ENCODE measurements at regions not wholly inside any gene's neighbourhood (a gene's known extent, or its start where the extent isn't known, plus 50 kb on each side); places are given as distances from the start of the nearest gene placed in this dataset.

GRCh38 chr1:81197591-81197990 lies 603.1 kb upstream of the ADGRL2 start:
- Histone ChIP-seq H3K9ac (ENCODE audit: low read depth in 1 of 2, low read length in 2 of 2) (no peak overlapping the region), H3K27me3 (ENCODE audit: control insufficient read depth in 4 of 4, insufficient read depth in 4 of 4, low read length in 3 of 4) (no peaks in the 10 kb centered on the region), H3K4me1 (ENCODE audit: control insufficient read depth in 4 of 4, insufficient read depth in 4 of 4, low read length in 3 of 4) (no peaks in the 10 kb centered on the region), H3K36me3 (ENCODE audit: control insufficient read depth in 4 of 4, insufficient read depth in 3 of 4, low read depth in 1 of 4, low read length in 3 of 4) (no peaks in the 10 kb centered on the region), H3K9me3 (ENCODE audit: control insufficient read depth in 4 of 4, low read length in 3 of 4) (no peaks in the 10 kb centered on the region), H3K4me3 (ENCODE audit: low read depth in 1 of 3, low read length in 3 of 3) (no peak overlapping the region), H3K27ac (ENCODE audit: low read depth in 1 of 2, low read length in 2 of 2) (no peak overlapping the region)
- DNase-seq (ENCODE audit: low spot score) = no peak
- TF ChIP-seq HNF4G (IDR thresholded peaks at IDR 0.05) (no peak), CTCF (IDR thresholded peaks at IDR 0.05; ENCODE audit: low read depth, low read length, missing input control) (no peak), ZBTB33 (IDR thresholded peaks at IDR 0.05) (no peak), GABPA (IDR thresholded peaks at IDR 0.05 in 1 of 2, conservative IDR thresholded peaks at IDR 0.05 in 1 of 2) (no peak), TAF1 (conservative IDR thresholded peaks at IDR 0.05) (no peak)
- 94% methylated on average over 3 of the region's 3 CpGs for WGBS

- Histone ChIP-seq H3K4me3 (ENCODE audit: low read depth in 1 of 3, low read length in 3 of 3) (no peak overlapping the region), H3K36me3 (ENCODE audit: control insufficient read depth in 4 of 4, insufficient read depth in 3 of 4, low read depth in 1 of 4, low read length in 3 of 4) (no peaks in the 10 kb centered on the region), H3K9ac (ENCODE audit: low read depth in 1 of 2, low read length in 2 of 2) (no peak overlapping the region), H3K4me1 (ENCODE audit: control insufficient read depth in 4 of 4, insufficient read depth in 4 of 4, low read length in 3 of 4) (no peaks in the 10 kb centered on the region), H3K27ac (ENCODE audit: low read depth in 1 of 2, low read length in 2 of 2) (no peak overlapping the region), H3K9me3 (ENCODE audit: control insufficient read depth in 4 of 4, low read length in 3 of 4) (no peaks in the 10 kb centered on the region), H3K27me3 (ENCODE audit: control insufficient read depth in 4 of 4, insufficient read depth in 4 of 4, low read length in 3 of 4) (no peaks in the 10 kb centered on the region)
- no peak for DNase-seq (ENCODE audit: low spot score)
- TF ChIP-seq RAD21 (IDR thresholded peaks at IDR 0.05) (no peak), YY1 (IDR thresholded peaks at IDR 0.05) (no peak), CTCF (IDR thresholded peaks at IDR 0.05; ENCODE audit: low read depth, low read length, missing input control) (no peak), JUND (IDR thresholded peaks at IDR 0.05) (no peak), ZBTB33 (IDR thresholded peaks at IDR 0.05) (no peak), REST (IDR thresholded peaks at IDR 0.05) (no peak), HNF4A (conservative IDR thresholded peaks at IDR 0.05) (no peak), MAX (IDR thresholded peaks at IDR 0.05) (no peak)
- 84% methylated on average over 7 of the region's 7 CpGs for WGBS
These were observed 607.8 kb upstream of the ADGRL2 start for GRCh38 chr1:81192647-81193642.

All from liver (tissue), 8 donors.